ENCODE measurements at regions not wholly inside any gene's neighbourhood (a gene's known extent, or its start where the extent isn't known, plus 50 kb on each side); places are given as distances from the start of the nearest gene placed in this dataset.

DNA sequence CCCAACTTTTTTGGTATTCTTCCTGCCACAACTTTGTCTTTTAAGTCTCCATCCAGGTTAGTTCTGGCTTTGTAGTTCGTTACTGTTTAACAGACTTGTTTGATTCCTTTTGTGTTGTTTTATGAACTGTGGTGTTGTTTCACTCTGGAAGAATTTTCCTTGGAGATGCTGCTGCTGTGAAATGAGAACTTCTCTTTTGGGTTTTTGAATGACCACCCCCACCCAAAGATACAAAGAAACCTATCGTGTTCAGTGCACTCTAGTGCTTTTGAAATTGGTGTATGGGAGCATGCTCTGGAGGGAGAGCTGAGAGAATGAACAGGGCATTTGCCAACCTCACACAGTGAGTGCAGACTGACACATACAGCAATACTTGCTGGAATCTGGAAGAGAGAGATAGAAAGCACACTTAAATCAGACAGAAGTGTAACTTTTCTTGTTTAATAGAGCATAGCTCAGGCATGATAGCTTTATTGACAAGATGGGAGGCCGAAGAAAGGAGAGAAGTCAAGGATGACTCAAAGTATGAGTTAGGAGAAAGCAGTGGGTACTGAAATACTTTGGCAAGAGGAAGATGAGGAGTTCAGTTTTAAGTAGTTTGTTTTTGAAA is 293.1 kb downstream of the SOX4 start:
- Histone ChIP-seq H3K4me3 (ENCODE audit: insufficient read depth, low read depth, low read length) (no peak overlapping the region), H3K36me3 (replicated peaks; ENCODE audit: control insufficient read depth, insufficient read depth, low read length) (no peaks in the 10 kb centered on the region), H3K27me3 (ENCODE audit: control insufficient read depth, insufficient read depth, low read length) (no peaks in the 10 kb centered on the region)
- DNase-seq = no peak

DNA sequence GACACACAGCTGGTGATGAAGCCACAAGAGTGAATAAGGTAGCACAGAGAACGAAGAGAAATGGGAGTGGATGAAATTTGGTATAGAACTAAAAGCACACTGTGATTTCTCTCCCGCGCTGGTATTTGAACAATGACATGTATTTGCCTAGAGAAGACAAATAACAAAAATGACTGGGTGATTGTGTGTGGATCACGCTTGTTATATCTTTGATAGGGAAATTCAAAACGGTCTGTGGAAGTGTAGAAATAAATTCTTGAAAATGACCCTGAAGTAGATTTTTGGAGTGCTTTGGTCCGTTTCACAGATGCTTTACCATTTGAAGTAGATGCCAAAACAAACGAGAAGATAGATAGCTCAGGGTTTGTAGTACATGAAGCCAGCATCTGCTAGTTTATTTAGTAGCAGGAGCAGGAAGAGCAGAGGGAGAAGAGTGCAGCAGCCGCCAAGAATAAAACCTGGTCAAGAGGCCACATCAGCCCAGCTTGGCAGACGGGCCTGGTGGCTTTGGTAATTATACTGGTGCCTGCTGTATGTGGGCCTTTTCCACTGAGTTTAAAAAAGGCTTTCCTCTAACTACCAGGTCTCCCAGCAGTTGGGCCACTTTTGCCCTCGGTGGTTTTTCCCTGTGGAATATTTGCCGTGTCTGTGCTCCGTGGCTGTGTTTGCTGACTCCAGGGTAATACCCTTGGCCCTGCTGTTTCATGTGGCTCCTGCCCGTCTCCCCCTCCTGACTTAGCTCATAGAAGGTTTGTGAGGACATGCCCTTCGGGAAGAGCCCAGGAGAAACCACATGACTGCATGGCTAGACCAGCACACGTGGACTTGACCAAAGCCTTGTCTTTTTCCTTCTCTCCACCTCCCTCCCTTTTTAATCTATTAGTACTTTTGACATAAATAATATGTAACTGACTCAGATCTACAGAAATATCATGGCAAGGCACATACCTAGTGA is 294.0 kb downstream of the SOX4 start:
- no peak overlapping the region for H3K4me3 ChIP-seq (ENCODE audit: insufficient read depth, low read depth, low read length)
- no peaks in the 10 kb centered on the region for H3K27me3 ChIP-seq (ENCODE audit: control insufficient read depth, insufficient read depth, low read length)
- no peak for DNase-seq
- H3K36me3 ChIP-seq (replicated peaks; ENCODE audit: control insufficient read depth, insufficient read depth, low read length) = no peaks in the 10 kb centered on the region

DNA sequence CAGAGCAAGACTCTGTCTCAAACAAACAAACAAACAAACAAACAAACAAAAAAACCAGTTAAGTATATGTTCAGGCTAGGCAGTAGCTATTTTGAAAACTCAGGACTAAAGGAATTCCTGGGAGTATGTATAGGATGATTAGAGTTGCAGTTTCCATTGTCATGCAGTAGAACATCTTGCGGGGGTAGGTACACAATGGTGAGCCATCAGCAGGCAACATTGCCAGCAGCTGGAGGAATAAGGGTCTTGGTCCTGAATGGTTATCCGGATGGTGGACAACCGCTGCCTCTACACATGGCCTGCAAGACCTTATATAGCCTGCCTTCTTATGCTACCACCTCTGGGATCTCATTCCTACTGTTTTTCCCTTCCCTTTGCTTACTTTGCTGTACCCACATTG is 297.5 kb downstream of the SOX4 start:
- peak; percentile 32 for DNase-seq
- Histone ChIP-seq H3K27me3 (ENCODE audit: control insufficient read depth, insufficient read depth, low read length) (no peaks in the 10 kb centered on the region), H3K36me3 (replicated peaks; ENCODE audit: control insufficient read depth, insufficient read depth, low read length) (no peaks in the 10 kb centered on the region), H3K4me3 (ENCODE audit: insufficient read depth, low read depth, low read length) (no peak overlapping the region)

DNA sequence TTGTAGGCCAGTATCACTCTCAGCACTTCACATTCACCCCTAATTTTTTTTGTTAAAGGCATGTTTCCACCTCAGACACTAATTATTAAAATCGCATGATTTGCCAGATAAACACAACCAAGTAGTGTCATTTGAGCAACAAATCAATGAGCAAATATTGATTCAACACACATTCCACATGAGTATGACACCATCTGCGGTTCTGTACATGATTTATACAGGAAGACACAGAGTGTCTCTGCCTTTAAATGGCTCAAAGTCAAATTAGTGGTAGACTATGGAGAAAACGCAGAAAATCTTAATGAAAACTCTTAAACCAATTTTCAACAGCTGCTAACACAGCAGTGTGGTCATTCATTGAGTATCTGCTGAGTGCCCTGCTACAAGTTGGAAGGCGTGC is 300.2 kb downstream of the SOX4 start:
- Histone ChIP-seq H3K27me3 (ENCODE audit: control insufficient read depth, insufficient read depth, low read length) (no peaks in the 10 kb centered on the region), H3K4me3 (ENCODE audit: insufficient read depth, low read depth, low read length) (no peak overlapping the region), H3K36me3 (replicated peaks; ENCODE audit: control insufficient read depth, insufficient read depth, low read length) (no peaks in the 10 kb centered on the region)
- DNase-seq = no peak

DNA sequence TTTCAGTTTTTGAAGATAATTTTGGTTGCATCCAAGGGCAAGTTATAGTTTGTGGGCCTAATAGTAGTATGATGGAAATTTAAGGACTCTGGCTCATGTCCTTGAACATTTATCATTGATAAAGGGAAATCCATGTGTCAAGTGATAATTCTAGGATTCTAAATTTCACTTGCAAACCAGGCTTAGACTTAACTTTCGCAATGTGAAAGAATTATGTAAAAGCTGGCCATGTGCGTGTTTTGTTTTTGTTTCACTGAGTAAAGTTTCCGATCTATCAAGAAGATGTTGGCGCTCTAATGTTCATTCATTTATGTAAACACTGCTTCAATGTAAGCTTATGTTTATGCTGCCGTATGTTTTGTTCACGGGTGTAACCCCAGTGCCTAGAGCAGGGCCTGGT is 302.0 kb downstream of the SOX4 start:
- DNase-seq = no peak
- Histone ChIP-seq H3K4me3 (ENCODE audit: insufficient read depth, low read depth, low read length) (no peak overlapping the region), H3K27me3 (ENCODE audit: control insufficient read depth, insufficient read depth, low read length) (no peaks in the 10 kb centered on the region), H3K36me3 (replicated peaks; ENCODE audit: control insufficient read depth, insufficient read depth, low read length) (no peaks in the 10 kb centered on the region)

DNA sequence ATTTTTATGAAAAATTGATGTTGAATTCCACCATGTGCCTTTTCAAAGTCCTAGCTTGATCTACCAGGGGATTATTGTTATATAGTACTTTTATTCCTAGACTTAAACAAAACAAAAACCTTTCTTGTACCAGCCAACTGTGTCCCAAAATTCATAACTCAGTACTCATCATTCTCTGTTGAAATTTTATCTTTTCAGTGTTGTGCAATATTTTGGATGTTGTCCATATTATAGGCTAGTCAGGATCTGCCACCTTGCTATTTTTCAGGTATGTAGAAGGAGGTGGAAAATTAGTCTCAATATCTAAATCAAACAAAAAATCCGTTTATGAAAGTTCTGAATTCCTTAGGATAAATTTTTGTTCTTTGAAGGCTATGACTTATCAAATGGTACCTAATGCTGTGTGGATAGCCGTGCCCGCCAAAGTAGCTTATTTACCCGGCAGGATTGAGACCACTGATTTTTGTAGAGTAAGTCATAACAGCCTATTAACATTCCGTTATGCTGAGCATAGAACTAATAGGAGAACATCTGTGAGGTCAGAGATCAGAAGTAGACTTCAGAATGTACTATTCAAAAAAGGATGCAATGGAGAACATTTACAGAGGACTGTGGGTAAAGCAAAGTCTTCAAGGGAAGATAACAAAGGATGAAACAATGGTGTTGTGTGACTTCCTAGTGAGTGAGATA is 304.7 kb downstream of the SOX4 start:
- no peaks in the 10 kb centered on the region for H3K36me3 ChIP-seq (replicated peaks; ENCODE audit: control insufficient read depth, insufficient read depth, low read length)
- DNase-seq = no peak
- H3K4me3 ChIP-seq (ENCODE audit: insufficient read depth, low read depth, low read length) = no peak overlapping the region
- H3K27me3 ChIP-seq (ENCODE audit: control insufficient read depth, insufficient read depth, low read length) = no peaks in the 10 kb centered on the region

DNA sequence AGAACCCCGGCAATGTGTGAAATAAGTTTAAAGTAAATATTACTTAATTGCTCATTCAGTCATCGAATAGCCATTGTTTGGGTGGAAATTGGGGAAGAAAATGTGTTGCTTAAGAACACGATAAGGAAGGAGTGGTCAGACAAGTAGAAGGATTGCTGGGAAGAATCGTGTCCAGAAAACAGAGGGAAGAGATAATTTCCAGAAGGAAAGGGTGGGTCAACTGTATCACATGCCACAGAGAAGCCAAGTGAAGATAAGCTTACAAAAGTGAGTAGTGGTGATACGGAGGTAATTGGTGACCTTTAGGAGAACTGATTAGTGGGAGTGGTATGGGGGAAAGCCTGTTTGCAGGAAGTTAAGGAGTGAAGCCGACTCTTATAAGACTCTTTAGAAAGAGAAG is 306.2 kb downstream of the SOX4 start:
- DNase-seq = no peak
- Histone ChIP-seq H3K36me3 (replicated peaks; ENCODE audit: control insufficient read depth, insufficient read depth, low read length) (no peaks in the 10 kb centered on the region), H3K27me3 (ENCODE audit: control insufficient read depth, insufficient read depth, low read length) (no peaks in the 10 kb centered on the region), H3K4me3 (ENCODE audit: insufficient read depth, low read depth, low read length) (no peak overlapping the region)

DNA sequence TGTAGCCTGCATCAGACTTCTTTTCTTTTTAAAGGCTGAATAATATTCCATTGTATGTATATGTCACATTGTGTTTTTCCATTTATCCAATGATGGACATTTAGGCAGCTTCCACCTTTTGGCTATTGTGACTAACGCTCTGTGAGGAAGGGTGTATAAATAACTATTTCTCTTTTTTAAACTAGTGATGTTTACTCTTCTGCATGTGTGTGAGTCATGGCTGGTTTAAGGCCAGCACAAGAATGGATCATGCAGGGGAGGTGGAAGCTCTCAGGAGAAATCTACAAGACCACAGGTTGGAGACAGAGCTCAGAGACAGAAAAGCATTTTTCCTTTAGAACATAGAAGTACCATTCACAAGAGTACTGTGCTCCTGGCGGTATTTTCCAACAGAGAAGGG is 307.2 kb downstream of the SOX4 start:
- DNase-seq = no peak
- H3K4me3 ChIP-seq (ENCODE audit: insufficient read depth, low read depth, low read length) = no peak overlapping the region
- H3K27me3 ChIP-seq (ENCODE audit: control insufficient read depth, insufficient read depth, low read length) = no peaks in the 10 kb centered on the region
- H3K36me3 ChIP-seq (replicated peaks; ENCODE audit: control insufficient read depth, insufficient read depth, low read length) = no peaks in the 10 kb centered on the region

DNA sequence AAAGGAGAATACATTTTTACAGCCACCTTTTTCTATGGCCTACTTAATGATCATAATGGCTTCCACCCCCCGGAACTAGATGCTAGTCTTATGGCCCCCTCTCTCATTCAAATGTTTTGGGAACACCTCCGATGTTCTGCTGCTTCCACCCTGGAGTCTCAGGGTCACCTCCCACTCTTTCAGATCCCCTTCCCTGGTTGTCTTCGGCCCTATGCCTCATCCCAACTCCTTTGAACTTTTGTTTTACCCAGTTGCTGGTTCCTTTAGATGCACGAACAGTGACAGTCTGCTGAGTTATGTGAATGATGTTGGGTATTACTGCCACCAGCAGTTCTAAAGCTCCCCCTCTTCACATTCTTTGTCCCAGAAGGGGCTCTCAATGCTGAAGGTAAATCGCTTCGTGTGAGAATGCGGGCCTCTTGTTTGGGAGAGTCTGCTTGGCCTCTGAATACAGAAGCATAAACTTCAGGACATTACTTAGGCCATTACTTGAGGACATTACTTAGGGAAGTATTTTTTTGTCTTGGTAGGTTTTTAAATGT is 309.1 kb downstream of the SOX4 start:
- Histone ChIP-seq H3K27me3 (ENCODE audit: control insufficient read depth, insufficient read depth, low read length) (no peaks in the 10 kb centered on the region), H3K36me3 (replicated peaks; ENCODE audit: control insufficient read depth, insufficient read depth, low read length) (no peaks in the 10 kb centered on the region), H3K4me3 (ENCODE audit: insufficient read depth, low read depth, low read length) (no peak overlapping the region)
- no peak for DNase-seq

DNA sequence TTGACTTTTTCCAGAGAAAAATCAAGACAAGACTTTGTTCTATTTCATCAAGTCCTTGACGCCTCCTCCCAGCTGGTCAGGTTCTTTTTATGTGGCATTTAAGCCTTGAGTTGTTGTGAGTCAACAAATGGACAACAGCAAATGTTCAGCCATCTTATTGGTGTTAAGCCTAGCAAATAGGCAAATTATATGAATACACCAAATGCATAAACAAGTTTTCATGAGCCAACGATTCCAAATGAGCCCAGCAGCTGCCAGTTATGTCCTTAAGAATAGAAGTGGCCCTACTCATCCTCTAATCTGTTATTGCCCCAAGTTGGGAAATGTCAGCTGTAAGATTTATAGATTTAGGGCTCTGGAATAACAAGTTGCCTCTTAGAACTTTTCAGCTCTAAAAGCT is 312.0 kb downstream of the SOX4 start:
- no peak overlapping the region for H3K4me3 ChIP-seq (ENCODE audit: insufficient read depth, low read depth, low read length)
- H3K27me3 ChIP-seq (ENCODE audit: control insufficient read depth, insufficient read depth, low read length) = no peaks in the 10 kb centered on the region
- no peaks in the 10 kb centered on the region for H3K36me3 ChIP-seq (replicated peaks; ENCODE audit: control insufficient read depth, insufficient read depth, low read length)
- no peak for DNase-seq

DNA sequence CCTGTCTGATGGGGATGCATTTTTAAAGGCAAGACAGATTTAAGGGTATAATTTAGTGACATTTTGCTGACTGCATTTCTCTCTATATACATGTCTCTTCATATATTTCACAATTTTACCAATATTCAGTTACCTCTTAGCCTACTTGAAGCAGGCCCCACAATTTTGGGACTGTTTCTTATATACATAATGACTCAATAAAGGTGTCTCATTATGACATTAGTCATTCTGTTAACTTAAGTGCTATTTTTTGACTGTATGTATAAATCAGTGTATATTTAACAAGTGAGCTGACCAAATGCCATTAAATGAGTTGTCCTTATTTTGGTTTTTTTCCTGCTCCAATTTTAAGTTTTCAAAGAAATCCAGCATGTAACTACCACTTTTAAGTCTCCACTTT is 313.3 kb downstream of the SOX4 start:
- H3K27me3 ChIP-seq (ENCODE audit: control insufficient read depth, insufficient read depth, low read length) = no peaks in the 10 kb centered on the region
- H3K36me3 ChIP-seq (replicated peaks; ENCODE audit: control insufficient read depth, insufficient read depth, low read length) = no peaks in the 10 kb centered on the region
- no peak overlapping the region for H3K4me3 ChIP-seq (ENCODE audit: insufficient read depth, low read depth, low read length)
- DNase-seq = no peak

DNA sequence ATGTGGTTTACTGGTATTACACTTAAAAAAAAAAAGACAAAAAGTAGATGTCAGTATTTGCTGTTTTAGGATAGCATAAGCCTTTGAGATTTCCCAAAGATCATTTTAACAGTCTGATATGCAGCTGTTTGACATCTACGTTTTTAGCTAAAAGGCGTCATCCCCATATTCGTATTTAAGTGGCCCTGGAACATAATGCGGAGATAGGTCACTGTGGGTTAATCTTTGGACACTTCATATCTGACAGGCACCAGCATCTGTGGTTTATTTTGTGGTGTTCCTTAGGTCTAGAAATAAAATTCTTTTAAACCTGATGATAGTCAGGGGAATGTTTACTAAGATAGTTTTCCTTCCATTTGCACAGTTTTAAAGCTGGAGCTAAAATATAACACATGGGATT is 313.7 kb downstream of the SOX4 start:
- no peaks in the 10 kb centered on the region for H3K36me3 ChIP-seq (replicated peaks; ENCODE audit: control insufficient read depth, insufficient read depth, low read length)
- H3K27me3 ChIP-seq (ENCODE audit: control insufficient read depth, insufficient read depth, low read length) = no peaks in the 10 kb centered on the region
- no peak for DNase-seq
- no peak overlapping the region for H3K4me3 ChIP-seq (ENCODE audit: insufficient read depth, low read depth, low read length)

DNA sequence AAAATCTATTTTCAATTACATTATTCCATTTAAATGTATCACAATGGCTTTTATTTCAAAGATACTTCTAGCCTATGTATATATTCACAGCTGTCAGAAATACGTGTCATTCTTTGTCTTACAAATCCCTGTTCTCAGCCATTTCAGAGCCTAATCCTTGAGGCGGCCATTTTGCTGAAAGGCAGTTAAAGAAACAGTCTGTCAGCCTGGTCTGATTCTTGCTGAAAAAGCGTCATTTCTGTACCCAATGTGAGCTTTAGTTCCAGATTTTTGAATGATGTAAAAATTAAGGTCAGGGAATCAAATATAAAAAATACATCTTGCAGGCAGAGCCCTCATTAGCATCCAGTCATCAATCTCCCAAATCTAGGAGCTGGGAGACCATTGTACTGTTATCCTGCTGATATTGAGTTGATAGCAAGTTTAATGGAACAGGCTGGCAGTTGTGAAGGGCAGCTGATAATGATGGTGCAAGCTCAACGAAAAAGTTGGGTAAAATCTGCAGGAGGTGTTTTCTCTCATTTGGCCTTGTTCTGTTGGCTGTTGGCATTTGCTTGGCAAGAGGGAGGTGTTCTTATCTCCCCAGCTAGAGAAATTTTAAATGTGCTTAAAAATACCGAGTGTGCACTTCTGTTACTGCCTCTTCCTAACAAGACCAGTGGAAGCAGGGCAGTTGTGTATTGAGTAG is 314.8 kb downstream of the SOX4 start:
- Histone ChIP-seq H3K27me3 (ENCODE audit: control insufficient read depth, insufficient read depth, low read length) (no peaks in the 10 kb centered on the region), H3K4me3 (ENCODE audit: insufficient read depth, low read depth, low read length) (no peak overlapping the region), H3K36me3 (replicated peaks; ENCODE audit: control insufficient read depth, insufficient read depth, low read length) (no peaks in the 10 kb centered on the region)
- DNase-seq = no peak

DNA sequence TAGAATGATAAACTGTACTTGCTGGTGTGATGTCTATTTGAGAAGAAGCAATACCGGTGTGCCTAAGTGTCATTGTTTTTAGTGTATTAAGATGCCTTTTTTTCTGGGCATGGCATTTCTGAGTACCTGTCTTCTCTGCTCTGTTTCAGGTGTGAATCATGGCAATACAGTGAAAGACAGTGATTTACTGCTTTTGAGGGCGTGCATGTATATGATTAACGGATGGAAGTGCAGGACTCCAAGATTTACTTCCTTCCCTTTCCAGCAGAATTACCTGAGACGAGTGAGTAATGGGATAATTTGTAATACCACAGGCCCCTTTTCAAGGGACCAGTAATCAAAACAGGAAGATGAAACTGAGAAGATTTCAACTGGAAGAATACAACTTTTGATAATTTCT is 315.8 kb downstream of the SOX4 start:
- Histone ChIP-seq H3K4me3 (ENCODE audit: insufficient read depth, low read depth, low read length) (no peak overlapping the region), H3K36me3 (replicated peaks; ENCODE audit: control insufficient read depth, insufficient read depth, low read length) (no peaks in the 10 kb centered on the region), H3K27me3 (ENCODE audit: control insufficient read depth, insufficient read depth, low read length) (no peaks in the 10 kb centered on the region)
- DNase-seq = no peak
